Neural cell (in vitro differentiated cells): ENCODE measurements at regions not wholly inside any gene's neighbourhood (a gene's known extent, or its start where the extent isn't known, plus 50 kb on each side); places are given as distances from the start of the nearest gene placed in this dataset.

Source experiments
- H2AFZ ChIP-seq: fragments of 200-600, 300-800 bp; sonication (generic), shearing (Covaris generic); 2 replicates; pipeline ENCODE4 v1.6.0; 2014; ENCODE audit warnings: low read depth, mild to moderate bottlenecking, antibody characterized with exemption, low read length, moderate library complexity
- H3F3A ChIP-seq: fragments of 200-600 bp; shearing (Covaris generic); 2 replicates; pipeline ENCODE4 v1.6.1; 2016; ENCODE audit warnings: mild to moderate bottlenecking, moderate library complexity, mixed read lengths, antibody characterized with exemption, low read length; ENCODE audit not compliant: insufficient read depth, poor library complexity, severe bottlenecking
- H3K27ac ChIP-seq: fragments of 200-600, 300-800 bp; sonication (generic), shearing (Covaris generic); 2 replicates; pipeline ENCODE4 v1.5.1; 2014; ENCODE audit warnings: mild to moderate bottlenecking, low read length, moderate library complexity
- H3K27me3 ChIP-seq: fragments of 300-800, 200-600 bp; sonication (generic), shearing (Covaris generic); 2 replicates; pipeline ENCODE4 v1.6.0; 2014; ENCODE audit warnings: mild to moderate bottlenecking, low read depth, low read length, moderate library complexity; ENCODE audit not compliant: insufficient read depth
- H3K36me3 ChIP-seq: fragments of 300-800, 200-600 bp; sonication (generic), shearing (Covaris generic); 2 replicates; pipeline ENCODE4 v1.5.1; 2014; ENCODE audit warnings: mild to moderate bottlenecking, antibody characterized with exemption, low read length, moderate library complexity; ENCODE audit not compliant: insufficient read depth
- H3K4me2 ChIP-seq: fragments of 300-800, 200-600 bp; sonication (generic), shearing (Covaris generic); 2 replicates; pipeline ENCODE4 v1.6.0; 2014; ENCODE audit warnings: mild to moderate bottlenecking, low read length
- H3K4me3 ChIP-seq: fragments of 300-800, 200-600 bp; sonication (generic), shearing (Covaris generic); 2 replicates; pipeline ENCODE4 v1.5.1; 2014; ENCODE audit warnings: mild to moderate bottlenecking, low read length, moderate library complexity
- H3K79me2 ChIP-seq: fragments of 200-600 bp; shearing (Covaris generic); replicated peaks from 2 replicates; pipeline ENCODE4 v1.6.0; 2014; ENCODE audit warnings: mild to moderate bottlenecking, low read length, moderate library complexity; ENCODE audit not compliant: insufficient read depth
- H3K9ac ChIP-seq: fragments of 300-800, 200-600 bp; sonication (generic), shearing (Covaris generic); 2 replicates; pipeline ENCODE4 v1.6.1; 2016; ENCODE audit warnings: mild to moderate bottlenecking, low read length, mixed read lengths
- H3K9me2 ChIP-seq: fragments of 200-600 bp; shearing (Covaris generic); 2 replicates; pipeline ENCODE4 v1.6.1; 2016; ENCODE audit warnings: mild to moderate bottlenecking, low read length, mixed read lengths; ENCODE audit not compliant: insufficient read depth
- H3K9me3 ChIP-seq: fragments of 200-600, 300-800 bp; sonication (generic), shearing (Covaris generic); 2 replicates; pipeline ENCODE4 v1.6.1; 2016; ENCODE audit warnings: mild to moderate bottlenecking, mixed run types, low read length, moderate library complexity, mixed read lengths
- H4K20me1 ChIP-seq: fragments of 200-600 bp; shearing (Covaris generic); 2 replicates; pipeline ENCODE4 v1.6.1; 2016; ENCODE audit warnings: mild to moderate bottlenecking, mixed run types; ENCODE audit not compliant: insufficient read depth
- EP300 ChIP-seq: fragments of 450-650 bp; conservative IDR thresholded peaks from 2 replicates; pipeline ENCODE4 v1.6.1; 2014; ENCODE audit warnings: antibody characterized with exemption, mild to moderate bottlenecking, moderate library complexity; ENCODE audit not compliant: poor library complexity, severe bottlenecking
- EZH2 ChIP-seq: fragments of 200-600, 300-800 bp; shearing (Covaris generic), sonication (generic); IDR thresholded peaks from 2 replicates; pipeline ENCODE4 v1.6.1; 2014; ENCODE audit warnings: antibody characterized with exemption, low read length, borderline replicate concordance, mild to moderate bottlenecking; ENCODE audit not compliant: insufficient read depth, poor library complexity, severe bottlenecking
- MXI1 ChIP-seq: fragments of 450-650 bp; conservative IDR thresholded peaks from 2 replicates; pipeline ENCODE4 v1.6.1; 2014; ENCODE audit warnings: antibody characterized with exemption, mild to moderate bottlenecking; ENCODE audit not compliant: poor library complexity, severe bottlenecking
- POLR2AphosphoS5 ChIP-seq: IDR thresholded peaks from 2 replicates; pipeline ENCODE4 v1.6.1; 2012
- RAD21 ChIP-seq: fragments of 450-650 bp; conservative IDR thresholded peaks from 2 replicates; pipeline ENCODE4 v1.6.1; 2014; ENCODE audit warnings: antibody characterized with exemption, mild to moderate bottlenecking, moderate library complexity
- SMC3 ChIP-seq: fragments of 450-650 bp; conservative IDR thresholded peaks from 2 replicates; pipeline ENCODE4 v1.6.1; 2014; ENCODE audit warnings: antibody characterized with exemption, mild to moderate bottlenecking, moderate library complexity; ENCODE audit not compliant: poor library complexity
- TAF1 ChIP-seq: IDR thresholded peaks from 2 replicates; pipeline ENCODE4 v1.6.1; 2012; ENCODE audit warnings: low read depth
- TF ChIP-seq, protein P1 (sequence below): fragments of 450-650 bp; IDR thresholded peaks from 2 replicates; pipeline ENCODE4 v1.5.1; 2014; ENCODE audit warnings: antibody characterized with exemption, mild to moderate bottlenecking, moderate library complexity; ENCODE audit not compliant: poor library complexity, severe bottlenecking
- TF ChIP-seq, protein P2 (sequence below): IDR thresholded peaks from 2 replicates; pipeline ENCODE4 v1.6.1; 2012; ENCODE audit warnings: borderline replicate concordance

DNA sequence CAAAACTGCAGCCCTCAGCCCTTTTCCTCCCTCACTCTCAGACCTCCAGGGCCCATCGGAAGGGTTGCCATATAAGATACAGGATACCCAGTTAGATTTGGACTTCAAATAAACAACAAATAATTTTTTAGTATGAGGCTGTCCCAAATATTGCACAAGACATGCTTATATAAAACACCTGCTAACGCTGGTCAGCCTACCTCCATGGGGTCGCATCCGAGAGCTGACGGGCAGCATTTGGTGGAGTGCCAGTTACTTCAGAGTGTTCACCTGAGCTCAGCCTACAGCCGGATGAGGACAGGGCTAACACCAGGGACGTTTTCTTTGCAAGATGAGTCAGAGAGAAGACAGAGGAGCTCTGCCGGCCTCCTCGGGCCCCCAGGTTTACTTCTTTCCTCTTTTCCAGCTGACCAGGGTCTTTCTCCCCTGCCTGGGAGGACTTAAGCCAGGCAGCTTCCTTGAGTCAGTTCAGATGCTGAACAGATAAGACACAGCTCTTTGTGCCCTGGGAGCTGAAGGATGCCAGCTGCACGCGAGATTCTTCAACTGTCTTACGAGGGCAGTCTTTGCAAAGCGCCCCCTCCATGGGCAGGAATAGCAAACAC is 141.2 kb upstream of the KCNG1 start:
- Histone ChIP-seq H3K9ac (no peak overlapping the region), H4K20me1 (no peaks in the 10 kb centered on the region), H3K9me3 (no peaks in the 10 kb centered on the region), H3K27me3 (no peaks in the 10 kb centered on the region), H2AFZ (no peak overlapping the region), H3K4me3 (no peak overlapping the region), H3F3A (no peaks in the 10 kb centered on the region), H3K27ac (no peak overlapping the region), H3K36me3 (no peaks in the 10 kb centered on the region), H3K79me2 (no peaks in the 10 kb centered on the region), H3K9me2 (no peaks in the 10 kb centered on the region), H3K4me2 (no peak overlapping the region)
- TF ChIP-seq EZH2 (no peak), MXI1 (no peak), POLR2AphosphoS5 (no peak), EP300 (no peak), SMC3 (no peak), RAD21 (no peak), TAF1 (no peak)
- TF ChIP-seq, protein P1, sequence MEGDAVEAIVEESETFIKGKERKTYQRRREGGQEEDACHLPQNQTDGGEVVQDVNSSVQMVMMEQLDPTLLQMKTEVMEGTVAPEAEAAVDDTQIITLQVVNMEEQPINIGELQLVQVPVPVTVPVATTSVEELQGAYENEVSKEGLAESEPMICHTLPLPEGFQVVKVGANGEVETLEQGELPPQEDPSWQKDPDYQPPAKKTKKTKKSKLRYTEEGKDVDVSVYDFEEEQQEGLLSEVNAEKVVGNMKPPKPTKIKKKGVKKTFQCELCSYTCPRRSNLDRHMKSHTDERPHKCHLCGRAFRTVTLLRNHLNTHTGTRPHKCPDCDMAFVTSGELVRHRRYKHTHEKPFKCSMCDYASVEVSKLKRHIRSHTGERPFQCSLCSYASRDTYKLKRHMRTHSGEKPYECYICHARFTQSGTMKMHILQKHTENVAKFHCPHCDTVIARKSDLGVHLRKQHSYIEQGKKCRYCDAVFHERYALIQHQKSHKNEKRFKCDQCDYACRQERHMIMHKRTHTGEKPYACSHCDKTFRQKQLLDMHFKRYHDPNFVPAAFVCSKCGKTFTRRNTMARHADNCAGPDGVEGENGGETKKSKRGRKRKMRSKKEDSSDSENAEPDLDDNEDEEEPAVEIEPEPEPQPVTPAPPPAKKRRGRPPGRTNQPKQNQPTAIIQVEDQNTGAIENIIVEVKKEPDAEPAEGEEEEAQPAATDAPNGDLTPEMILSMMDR: no peak
- TF ChIP-seq, protein P2, sequence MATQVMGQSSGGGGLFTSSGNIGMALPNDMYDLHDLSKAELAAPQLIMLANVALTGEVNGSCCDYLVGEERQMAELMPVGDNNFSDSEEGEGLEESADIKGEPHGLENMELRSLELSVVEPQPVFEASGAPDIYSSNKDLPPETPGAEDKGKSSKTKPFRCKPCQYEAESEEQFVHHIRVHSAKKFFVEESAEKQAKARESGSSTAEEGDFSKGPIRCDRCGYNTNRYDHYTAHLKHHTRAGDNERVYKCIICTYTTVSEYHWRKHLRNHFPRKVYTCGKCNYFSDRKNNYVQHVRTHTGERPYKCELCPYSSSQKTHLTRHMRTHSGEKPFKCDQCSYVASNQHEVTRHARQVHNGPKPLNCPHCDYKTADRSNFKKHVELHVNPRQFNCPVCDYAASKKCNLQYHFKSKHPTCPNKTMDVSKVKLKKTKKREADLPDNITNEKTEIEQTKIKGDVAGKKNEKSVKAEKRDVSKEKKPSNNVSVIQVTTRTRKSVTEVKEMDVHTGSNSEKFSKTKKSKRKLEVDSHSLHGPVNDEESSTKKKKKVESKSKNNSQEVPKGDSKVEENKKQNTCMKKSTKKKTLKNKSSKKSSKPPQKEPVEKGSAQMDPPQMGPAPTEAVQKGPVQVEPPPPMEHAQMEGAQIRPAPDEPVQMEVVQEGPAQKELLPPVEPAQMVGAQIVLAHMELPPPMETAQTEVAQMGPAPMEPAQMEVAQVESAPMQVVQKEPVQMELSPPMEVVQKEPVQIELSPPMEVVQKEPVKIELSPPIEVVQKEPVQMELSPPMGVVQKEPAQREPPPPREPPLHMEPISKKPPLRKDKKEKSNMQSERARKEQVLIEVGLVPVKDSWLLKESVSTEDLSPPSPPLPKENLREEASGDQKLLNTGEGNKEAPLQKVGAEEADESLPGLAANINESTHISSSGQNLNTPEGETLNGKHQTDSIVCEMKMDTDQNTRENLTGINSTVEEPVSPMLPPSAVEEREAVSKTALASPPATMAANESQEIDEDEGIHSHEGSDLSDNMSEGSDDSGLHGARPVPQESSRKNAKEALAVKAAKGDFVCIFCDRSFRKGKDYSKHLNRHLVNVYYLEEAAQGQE: no peak

DNA sequence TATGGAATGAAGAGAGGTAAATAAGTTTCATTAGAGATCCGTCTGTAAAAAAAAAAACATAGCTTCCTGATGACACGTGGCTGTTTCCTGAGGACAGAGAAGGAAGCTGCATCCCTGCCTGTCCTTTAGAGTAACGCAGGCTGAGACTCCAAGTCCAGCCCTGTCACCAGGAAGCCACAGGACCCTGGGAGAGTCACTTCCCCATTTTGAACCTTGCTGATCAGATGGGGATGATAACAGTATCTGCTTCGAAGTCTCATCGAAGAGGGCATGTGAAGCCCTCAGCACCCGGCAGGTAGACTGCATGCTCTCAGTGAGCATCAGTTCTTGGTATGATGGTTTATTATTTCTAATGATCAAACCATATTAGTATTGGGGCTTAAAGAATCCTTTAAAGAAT is 139.1 kb upstream of the KCNG1 start:
- Histone ChIP-seq H3K27ac (no peak overlapping the region), H3K9me3 (no peaks in the 10 kb centered on the region), H3K4me2 (no peak overlapping the region), H3K9me2 (no peaks in the 10 kb centered on the region), H3K79me2 (no peaks in the 10 kb centered on the region), H3K4me3 (no peak overlapping the region), H2AFZ (no peak overlapping the region), H3K9ac (no peak overlapping the region), H3F3A (no peaks in the 10 kb centered on the region), H3K27me3 (no peaks in the 10 kb centered on the region), H4K20me1 (no peaks in the 10 kb centered on the region), H3K36me3 (no peaks in the 10 kb centered on the region)
- TF ChIP-seq, protein P2: no peak
- TF ChIP-seq POLR2AphosphoS5 (no peak), MXI1 (no peak), SMC3 (no peak), EZH2 (no peak), TAF1 (no peak), EP300 (no peak), RAD21 (no peak)
- TF ChIP-seq, protein P1: no peak
